Activated T-cell treated with anti-CD3 and anti-CD28 coated beads, Interleukin-2, amount 50 U/mL, for 24 hours (primary cell): ENCODE measurements at regions not wholly inside any gene's neighbourhood (a gene's known extent, or its start where the extent isn't known, plus 50 kb on each side); places are given as distances from the start of the nearest gene placed in this dataset.

ENCODE experiments used
- DNase-seq: peaks from one replicate; pipeline ENCODE4 v3.0.0-alpha.2; 2020
- H3K27ac Mint-ChIP-seq: 2 replicates; pipeline ENCODE4 v1.8.0; 2020; ENCODE audit warnings: mild to moderate bottlenecking, mixed read lengths
- H3K27me3 Mint-ChIP-seq: 2 replicates; pipeline ENCODE4 v1.8.0; 2020; ENCODE audit warnings: mixed read lengths
- H3K36me3 Mint-ChIP-seq: 2 replicates; pipeline ENCODE4 v1.8.0; 2020; ENCODE audit warnings: low read depth, mixed read lengths
- H3K4me1 Mint-ChIP-seq: 2 replicates; pipeline ENCODE4 v1.8.0; 2020; ENCODE audit warnings: low read depth, mixed read lengths
- H3K4me3 Mint-ChIP-seq: 2 replicates; pipeline ENCODE4 v1.8.0; 2020; ENCODE audit warnings: mild to moderate bottlenecking, moderate library complexity, mixed read lengths
- H3K9me3 Mint-ChIP-seq: 2 replicates; pipeline ENCODE4 v1.8.0; 2020; ENCODE audit warnings: mixed read lengths

- Mint-ChIP-seq H3K4me3 (no peak overlapping the region), H3K27me3 (peaks cover 28% of the 10 kb centered on the region), H3K9me3 (no peaks in the 10 kb centered on the region), H3K27ac (no peak overlapping the region), H3K4me1 (peaks cover 36% of the 10 kb centered on the region), H3K36me3 (no peaks in the 10 kb centered on the region)
- DNase-seq = no peak
These were observed 231.7 kb downstream of the TRIB2 start for GRCh38 chr2:12948231-12948960.

- Mint-ChIP-seq H3K4me3 (no peak overlapping the region), H3K36me3 (no peaks in the 10 kb centered on the region), H3K27me3 (peaks cover 34% of the 10 kb centered on the region), H3K9me3 (no peaks in the 10 kb centered on the region), H3K27ac (peak overlapping the region; percentile 67), H3K4me1 (peaks cover 36% of the 10 kb centered on the region)
- DNase-seq = no peak
These were observed 232.2 kb downstream of the TRIB2 start for GRCh38 chr2:12948961-12949353.

- peak overlapping the region; percentile 67 for H3K27ac Mint-ChIP-seq
- H3K36me3 Mint-ChIP-seq = no peaks in the 10 kb centered on the region
- peaks cover 35% of the 10 kb centered on the region for H3K27me3 Mint-ChIP-seq
- no peak overlapping the region for H3K4me3 Mint-ChIP-seq
- peaks cover 36% of the 10 kb centered on the region for H3K4me1 Mint-ChIP-seq
- no peaks in the 10 kb centered on the region for H3K9me3 Mint-ChIP-seq
- DNase-seq = no peak
These were observed 232.7 kb downstream of the TRIB2 start for GRCh38 chr2:12949406-12949805.

GRCh38 chr2:12950174-12950573, 233.4 kb downstream of the TRIB2 start:
- Mint-ChIP-seq H3K9me3 (no peaks in the 10 kb centered on the region), H3K27me3 (peaks cover 38% of the 10 kb centered on the region), H3K27ac (no peak overlapping the region), H3K36me3 (no peaks in the 10 kb centered on the region), H3K4me1 (peaks cover 36% of the 10 kb centered on the region), H3K4me3 (no peak overlapping the region)
- no peak for DNase-seq

GRCh38 chr2:12950957-12951656, 234.4 kb downstream of the TRIB2 start:
- DNase-seq = no peak
- H3K4me1 Mint-ChIP-seq = peaks cover 36% of the 10 kb centered on the region
- H3K36me3 Mint-ChIP-seq = no peaks in the 10 kb centered on the region
- H3K27ac Mint-ChIP-seq = no peak overlapping the region
- H3K4me3 Mint-ChIP-seq = no peak overlapping the region
- peaks cover 40% of the 10 kb centered on the region for H3K27me3 Mint-ChIP-seq
- no peaks in the 10 kb centered on the region for H3K9me3 Mint-ChIP-seq

- H3K9me3 Mint-ChIP-seq = no peaks in the 10 kb centered on the region
- no peak for DNase-seq
- H3K27ac Mint-ChIP-seq = no peak overlapping the region
- peaks cover 36% of the 10 kb centered on the region for H3K4me1 Mint-ChIP-seq
- peaks cover 40% of the 10 kb centered on the region for H3K27me3 Mint-ChIP-seq
- no peaks in the 10 kb centered on the region for H3K36me3 Mint-ChIP-seq
- H3K4me3 Mint-ChIP-seq = no peak overlapping the region
These were observed 234.9 kb downstream of the TRIB2 start for GRCh38 chr2:12951657-12951973.

- Mint-ChIP-seq H3K36me3 (no peaks in the 10 kb centered on the region), H3K27me3 (peaks cover 43% of the 10 kb centered on the region), H3K4me3 (no peak overlapping the region), H3K27ac (no peak overlapping the region), H3K9me3 (no peaks in the 10 kb centered on the region), H3K4me1 (peaks cover 33% of the 10 kb centered on the region)
- no peak for DNase-seq
These were observed 236.9 kb downstream of the TRIB2 start for GRCh38 chr2:12953596-12953995.

GRCh38 chr2:12955864-12956263, 239.1 kb downstream of the TRIB2 start:
- Mint-ChIP-seq H3K4me1 (peaks cover 16% of the 10 kb centered on the region), H3K9me3 (peaks cover 2% of the 10 kb centered on the region), H3K27me3 (peaks cover 41% of the 10 kb centered on the region), H3K36me3 (no peaks in the 10 kb centered on the region), H3K27ac (no peak overlapping the region), H3K4me3 (no peak overlapping the region)
- no peak for DNase-seq

- Mint-ChIP-seq H3K4me3 (no peak overlapping the region), H3K9me3 (peaks cover 2% of the 10 kb centered on the region), H3K36me3 (no peaks in the 10 kb centered on the region), H3K27me3 (peaks cover 38% of the 10 kb centered on the region), H3K27ac (no peak overlapping the region), H3K4me1 (peaks cover 7% of the 10 kb centered on the region)
- DNase-seq = no peak
These were observed 240.5 kb downstream of the TRIB2 start for GRCh38 chr2:12957251-12957650.

- no peak for DNase-seq
- H3K36me3 Mint-ChIP-seq = no peaks in the 10 kb centered on the region
- peaks cover 20% of the 10 kb centered on the region for H3K27me3 Mint-ChIP-seq
- no peak overlapping the region for H3K4me3 Mint-ChIP-seq
- peaks cover 6% of the 10 kb centered on the region for H3K4me1 Mint-ChIP-seq
- H3K9me3 Mint-ChIP-seq = peaks cover 2% of the 10 kb centered on the region
- H3K27ac Mint-ChIP-seq = no peak overlapping the region
These were observed 243.2 kb downstream of the TRIB2 start for GRCh38 chr2:12959935-12960334.

GRCh38 chr2:12960671-12961070, 243.9 kb downstream of the TRIB2 start:
- H3K36me3 Mint-ChIP-seq = no peaks in the 10 kb centered on the region
- no peak overlapping the region for H3K4me3 Mint-ChIP-seq
- peaks cover 13% of the 10 kb centered on the region for H3K4me1 Mint-ChIP-seq
- peaks cover 16% of the 10 kb centered on the region for H3K27me3 Mint-ChIP-seq
- peaks cover 2% of the 10 kb centered on the region for H3K9me3 Mint-ChIP-seq
- no peak overlapping the region for H3K27ac Mint-ChIP-seq
- no peak for DNase-seq

- peak overlapping the region; percentile 27 for H3K27ac Mint-ChIP-seq
- peaks cover 18% of the 10 kb centered on the region for H3K27me3 Mint-ChIP-seq
- H3K4me3 Mint-ChIP-seq = no peak overlapping the region
These were observed 248.3 kb downstream of the TRIB2 start for GRCh38 chr2:12964904-12965539.

GRCh38 chr2:12965540-12966269, 249.0 kb downstream of the TRIB2 start:
- H3K4me3 Mint-ChIP-seq = peak overlapping the region; percentile 15
- no peak for DNase-seq

More at GRCh38 chr2:12964904-12965539, 248.3 kb downstream of the TRIB2 start:
- Mint-ChIP-seq H3K4me1 (peaks cover 24% of the 10 kb centered on the region), H3K36me3 (no peaks in the 10 kb centered on the region), H3K9me3 (peaks cover under 1% of the 10 kb centered on the region)
- no peak for DNase-seq

GRCh38 chr2:12967804-12968203, 251.1 kb downstream of the TRIB2 start:
- peaks cover 19% of the 10 kb centered on the region for H3K27me3 Mint-ChIP-seq
- H3K9me3 Mint-ChIP-seq = no peaks in the 10 kb centered on the region
- H3K4me3 Mint-ChIP-seq = no peak overlapping the region
- peaks cover 24% of the 10 kb centered on the region for H3K4me1 Mint-ChIP-seq
- DNase-seq = no peak
- no peak overlapping the region for H3K27ac Mint-ChIP-seq
- H3K36me3 Mint-ChIP-seq = no peaks in the 10 kb centered on the region

More at GRCh38 chr2:12965540-12966269, 249.0 kb downstream of the TRIB2 start:
- Mint-ChIP-seq H3K9me3 (no peaks in the 10 kb centered on the region), H3K36me3 (no peaks in the 10 kb centered on the region), H3K4me1 (peaks cover 24% of the 10 kb centered on the region), H3K27me3 (peaks cover 19% of the 10 kb centered on the region), H3K27ac (peak overlapping the region; percentile 52)
